Activated CD4-positive, alpha-beta memory T cell treated with anti-CD3 and anti-CD28 coated beads for 36 hours (primary cell): ENCODE measurements at regions not wholly inside any gene's neighbourhood (a gene's known extent, or its start where the extent isn't known, plus 50 kb on each side); places are given as distances from the start of the nearest gene placed in this dataset.

Source experiments
- CTCF ChIA-PET: fragments of 350-600 bp; sonication (Branson Sonifier 250); formaldehyde crosslinking; loops from one replicate; lab custom pipeline; 2021; ENCODE audit warnings: antibody characterized with exemption, inconsistent platforms; lab: Charles Lee
- POLR2A ChIA-PET: fragments of 350-600 bp; sonication (Branson Sonifier 250); formaldehyde crosslinking; loops from one replicate; lab custom pipeline; 2021; ENCODE audit warnings: antibody characterized with exemption; lab: Charles Lee
- DNase-seq: peaks from one replicate; pipeline ENCODE4 v3.0.0-alpha.2; 2020
- H3K27ac Mint-ChIP-seq: one replicate; pipeline ENCODE4 v1.8.0; 2021; ENCODE audit warnings: mixed read lengths
- H3K27me3 Mint-ChIP-seq: one replicate; pipeline ENCODE4 v1.8.0; 2021; ENCODE audit warnings: mixed read lengths
- H3K36me3 Mint-ChIP-seq: one replicate; pipeline ENCODE4 v1.8.0; 2021; ENCODE audit warnings: mixed read lengths
- H3K4me1 Mint-ChIP-seq: one replicate; pipeline ENCODE4 v1.8.0; 2021; ENCODE audit warnings: low read depth, mixed read lengths
- H3K4me3 Mint-ChIP-seq: one replicate; pipeline ENCODE4 v1.8.0; 2021; ENCODE audit warnings: mild to moderate bottlenecking, mixed read lengths
- H3K9me3 Mint-ChIP-seq: one replicate; pipeline ENCODE4 v1.8.0; 2021; ENCODE audit warnings: mixed read lengths
- intact Hi-C: fragments of 100-400 bp; cut with micrococcal nuclease; formaldehyde crosslinking; loops from one replicate; pipeline ENCODE4 v1.15.1; 2023

GRCh38 chr14:97618401-97618800, 821.2 kb downstream of the VRK1 start:
- H3K9me3 Mint-ChIP-seq = peaks cover 18% of the 10 kb centered on the region
- intact Hi-C loops = loop anchor here (2.0 kb wide), 1 partner anchor 160 kb away; no protein-coding TSS in a partner anchor

GRCh38 chr14:97618917-97619690, 821.9 kb downstream of the VRK1 start:
- intact Hi-C loops = loop anchor here (2.0 kb wide), 1 partner anchor 160 kb away; no protein-coding TSS in a partner anchor
- peaks cover 45% of the 10 kb centered on the region for H3K4me1 Mint-ChIP-seq
- CTCF ChIA-PET = interaction anchor here (0.7 to 1.0 kb wide), 3 partner anchors 16 to 435 kb away, joined by 3 read pairs; no protein-coding TSS in a partner anchor

More at GRCh38 chr14:97618401-97618800, 821.2 kb downstream of the VRK1 start:
- peaks cover 18% of the 10 kb centered on the region for H3K36me3 Mint-ChIP-seq
- H3K4me1 Mint-ChIP-seq = peaks cover 45% of the 10 kb centered on the region
- no peak for DNase-seq
- peak overlapping the region; percentile 74 for H3K27ac Mint-ChIP-seq
- H3K27me3 Mint-ChIP-seq = no peaks in the 10 kb centered on the region
- ChIA-PET CTCF (interaction anchor here (0.9 to 1.0 kb wide), 2 partner anchors 17 to 434 kb away, joined by 3 read pairs; no protein-coding TSS in a partner anchor), POLR2A (no interaction called here)
- H3K4me3 Mint-ChIP-seq = no peak overlapping the region

GRCh38 chr14:97620066-97620465, 822.9 kb downstream of the VRK1 start:
- peaks cover 45% of the 10 kb centered on the region for H3K4me1 Mint-ChIP-seq
- H3K27me3 Mint-ChIP-seq = no peaks in the 10 kb centered on the region
- POLR2A ChIA-PET = no interaction called here
- CTCF ChIA-PET = no interaction called here
- peak overlapping the region; percentile 80 for H3K27ac Mint-ChIP-seq
- DNase-seq = no peak
- H3K4me3 Mint-ChIP-seq = peak overlapping the region; percentile 65
- H3K36me3 Mint-ChIP-seq = peaks cover 7% of the 10 kb centered on the region
- intact Hi-C loops = loop anchor here (1.0 to 5.0 kb wide), 3 partner anchors 17 to 102 kb away; no protein-coding TSS in a partner anchor
- peaks cover 7% of the 10 kb centered on the region for H3K9me3 Mint-ChIP-seq

More at GRCh38 chr14:97618917-97619690, 821.9 kb downstream of the VRK1 start:
- H3K4me3 Mint-ChIP-seq = peak overlapping the region; percentile 20
- DNase-seq = no peak
- H3K9me3 Mint-ChIP-seq = peaks cover 14% of the 10 kb centered on the region
- no peaks in the 10 kb centered on the region for H3K27me3 Mint-ChIP-seq
- H3K36me3 Mint-ChIP-seq = peaks cover 14% of the 10 kb centered on the region
- POLR2A ChIA-PET = no interaction called here
- peak overlapping the region; percentile 74 for H3K27ac Mint-ChIP-seq

- Mint-ChIP-seq H3K4me1 (peaks cover 16% of the 10 kb centered on the region), H3K36me3 (no peaks in the 10 kb centered on the region), H3K27ac (no peak overlapping the region), H3K27me3 (no peaks in the 10 kb centered on the region), H3K9me3 (no peaks in the 10 kb centered on the region), H3K4me3 (no peak overlapping the region)
- intact Hi-C loops = loop anchor here (5.0 kb wide), 1 partner anchor 97 kb away; no protein-coding TSS in a partner anchor
- POLR2A ChIA-PET = no interaction called here
- CTCF ChIA-PET = interaction anchor here (0.7 kb wide), 1 partner anchor 10 kb away, joined by 3 read pairs; no protein-coding TSS in a partner anchor
- DNase-seq = no peak
Measured at GRCh38 chr14:97624985-97625384, 827.8 kb downstream of the VRK1 start.

GRCh38 chr14:97625477-97625876, 828.3 kb downstream of the VRK1 start:
- Mint-ChIP-seq H3K27ac (no peak overlapping the region), H3K4me1 (peaks cover 12% of the 10 kb centered on the region), H3K9me3 (no peaks in the 10 kb centered on the region), H3K4me3 (no peak overlapping the region), H3K36me3 (no peaks in the 10 kb centered on the region), H3K27me3 (no peaks in the 10 kb centered on the region)
- ChIA-PET POLR2A (no interaction called here), CTCF (interaction anchor here (0.7 kb wide), 1 partner anchor 10 kb away, joined by 3 read pairs; no protein-coding TSS in a partner anchor)
- intact Hi-C loops = no loop called here
- no peak for DNase-seq

- ChIA-PET POLR2A (no interaction called here), CTCF (interaction anchor here (0.5 kb wide), 1 partner anchor 26 kb away, joined by 3 read pairs; no protein-coding TSS in a partner anchor)
- Mint-ChIP-seq H3K27ac (no peak overlapping the region), H3K36me3 (no peaks in the 10 kb centered on the region), H3K4me3 (no peak overlapping the region), H3K9me3 (no peaks in the 10 kb centered on the region), H3K4me1 (peaks cover 5% of the 10 kb centered on the region), H3K27me3 (no peaks in the 10 kb centered on the region)
- intact Hi-C loops = no loop called here
- DNase-seq = no peak
Measured at GRCh38 chr14:97626088-97626487, 828.9 kb downstream of the VRK1 start.

- Mint-ChIP-seq H3K4me1 (peaks cover 9% of the 10 kb centered on the region), H3K27ac (no peak overlapping the region), H3K36me3 (no peaks in the 10 kb centered on the region), H3K4me3 (no peak overlapping the region), H3K9me3 (no peaks in the 10 kb centered on the region), H3K27me3 (no peaks in the 10 kb centered on the region)
- DNase-seq = no peak
- ChIA-PET POLR2A (no interaction called here), CTCF (no interaction called here)
- intact Hi-C loops = no loop called here
Measured at GRCh38 chr14:97630249-97630648, 833.1 kb downstream of the VRK1 start.

GRCh38 chr14:97633131-97633738, 836.1 kb downstream of the VRK1 start:
- Mint-ChIP-seq H3K4me3 (no peak overlapping the region), H3K27ac (no peak overlapping the region)

GRCh38 chr14:97634751-97635150, 837.6 kb downstream of the VRK1 start:
- intact Hi-C loops = loop anchor here (5.0 kb wide), 1 partner anchor 68 kb away; no protein-coding TSS in a partner anchor
- Mint-ChIP-seq H3K36me3 (no peaks in the 10 kb centered on the region), H3K4me1 (peaks cover 25% of the 10 kb centered on the region), H3K27ac (no peak overlapping the region), H3K9me3 (no peaks in the 10 kb centered on the region), H3K4me3 (peak overlapping the region; percentile 75), H3K27me3 (no peaks in the 10 kb centered on the region)
- peak; percentile 36 for DNase-seq
- CTCF ChIA-PET = interaction anchor here (0.6 kb wide), 1 partner anchor 9 kb away, joined by 3 read pairs; no protein-coding TSS in a partner anchor
- POLR2A ChIA-PET = interaction anchor here (0.6 kb wide), 1 partner anchor 56 kb away, joined by 4 read pairs; no protein-coding TSS in a partner anchor

More at GRCh38 chr14:97633131-97633738, 836.1 kb downstream of the VRK1 start:
- CTCF ChIA-PET = no interaction called here
- Mint-ChIP-seq H3K4me1 (peaks cover 16% of the 10 kb centered on the region), H3K27me3 (no peaks in the 10 kb centered on the region), H3K9me3 (no peaks in the 10 kb centered on the region), H3K36me3 (no peaks in the 10 kb centered on the region)
- intact Hi-C loops = no loop called here
- POLR2A ChIA-PET = no interaction called here
- DNase-seq = no peak

- Mint-ChIP-seq H3K36me3 (no peaks in the 10 kb centered on the region), H3K4me1 (peaks cover 31% of the 10 kb centered on the region), H3K27ac (no peak overlapping the region), H3K9me3 (no peaks in the 10 kb centered on the region), H3K4me3 (no peak overlapping the region), H3K27me3 (no peaks in the 10 kb centered on the region)
- CTCF ChIA-PET = no interaction called here
- POLR2A ChIA-PET = no interaction called here
- DNase-seq = no peak
- intact Hi-C loops = loop anchor here (5.0 kb wide), 1 partner anchor 63 kb away; no protein-coding TSS in a partner anchor
Measured at GRCh38 chr14:97638864-97639263, 841.7 kb downstream of the VRK1 start.

- no peak for DNase-seq
- CTCF ChIA-PET = no interaction called here
- intact Hi-C loops = no loop called here
- H3K36me3 Mint-ChIP-seq = no peaks in the 10 kb centered on the region
- no peaks in the 10 kb centered on the region for H3K9me3 Mint-ChIP-seq
- no peaks in the 10 kb centered on the region for H3K27me3 Mint-ChIP-seq
- no peak overlapping the region for H3K27ac Mint-ChIP-seq
- POLR2A ChIA-PET = no interaction called here
- H3K4me1 Mint-ChIP-seq = peaks cover 24% of the 10 kb centered on the region
- H3K4me3 Mint-ChIP-seq = no peak overlapping the region
Measured at GRCh38 chr14:97640031-97640430, 842.8 kb downstream of the VRK1 start.

- CTCF ChIA-PET = no interaction called here
- Mint-ChIP-seq H3K27me3 (no peaks in the 10 kb centered on the region), H3K36me3 (no peaks in the 10 kb centered on the region), H3K4me1 (peaks cover 25% of the 10 kb centered on the region), H3K4me3 (no peak overlapping the region), H3K27ac (no peak overlapping the region), H3K9me3 (no peaks in the 10 kb centered on the region)
- DNase-seq = no peak
- intact Hi-C loops = no loop called here
- POLR2A ChIA-PET = no interaction called here
Measured at GRCh38 chr14:97641827-97642226, 844.6 kb downstream of the VRK1 start.
